NCI-H2107 treated with DMSO at 0.1 percent for 48 hours (cell line): ENCODE measurements at regions not wholly inside any gene's neighbourhood (a gene's known extent, or its start where the extent isn't known, plus 50 kb on each side); places are given as distances from the start of the nearest gene placed in this dataset.
"Not testable (repeated sequence)": the region's sequence is repeated elsewhere in the genome, so short reads cannot be mapped to it uniquely, and the experiment has no call there.

Experiments used
- DNase-seq: peaks from one replicate; lab custom pipeline; 2025; ENCODE audit not compliant: unreplicated experiment; lab: John Stamatoyannopoulos, UW

GRCh38 chr1:70667494-70668170 is 256.6 kb downstream of the CTH start:
- no peak for DNase-seq

- DNase-seq = no peak
Measured at GRCh38 chr1:70671006-70671405, 259.9 kb downstream of the CTH start.

- no peak for DNase-seq
Measured at GRCh38 chr1:70672442-70672888, 261.4 kb downstream of the CTH start.

GRCh38 chr1:70674941-70675685 is 264.0 kb downstream of the CTH start:
- DNase-seq = no peak

- no peak for DNase-seq
Measured at GRCh38 chr1:70675737-70676156, 264.7 kb downstream of the CTH start.

GRCh38 chr1:70685300-70686286 is 274.5 kb downstream of the CTH start:
- peak; percentile 23 for DNase-seq

- DNase-seq = no peak
Measured at GRCh38 chr1:70688580-70688979, 277.5 kb downstream of the CTH start.

GRCh38 chr1:70706381-70707037 is 295.4 kb downstream of the CTH start:
- DNase-seq = no peak

GRCh38 chr1:70707214-70707613 is 296.1 kb downstream of the CTH start:
- no peak for DNase-seq

- DNase-seq = no peak
Measured at GRCh38 chr1:70714149-70714548, 303.1 kb downstream of the CTH start.

GRCh38 chr1:70717211-70717610 is 306.1 kb downstream of the CTH start:
- no peak for DNase-seq

- DNase-seq = no peak
Measured at GRCh38 chr1:70717656-70718055, 306.6 kb downstream of the CTH start.

- no peak for DNase-seq
Measured at GRCh38 chr1:70718086-70718630, 307.1 kb downstream of the CTH start.

- no peak for DNase-seq
Measured at GRCh38 chr1:70719154-70719553, 308.1 kb downstream of the CTH start.

GRCh38 chr1:70720109-70720508 is 309.0 kb downstream of the CTH start:
- no peak for DNase-seq

- no peak for DNase-seq
Measured at GRCh38 chr1:70720521-70720920, 309.5 kb downstream of the CTH start.

- no peak for DNase-seq
Measured at GRCh38 chr1:70727886-70728489, 316.9 kb downstream of the CTH start.

GRCh38 chr1:70736518-70736917 is 311.1 kb downstream of the PTGER3 start:
- DNase-seq = not testable (repeated sequence)

GRCh38 chr1:70737125-70737524 is 310.5 kb downstream of the PTGER3 start:
- no peak for DNase-seq

- DNase-seq = no peak
Measured at GRCh38 chr1:70738624-70739023, 309.0 kb downstream of the PTGER3 start.
